Chondrocyte (in vitro differentiated cells): ENCODE measurements at regions not wholly inside any gene's neighbourhood (a gene's known extent, or its start where the extent isn't known, plus 50 kb on each side); places are given as distances from the start of the nearest gene placed in this dataset.

ENCODE experiments used
- DNase-seq: peaks from one replicate; pipeline ENCODE4 v3.0.0; 2021; ENCODE audit warnings: mixed read lengths, low spot score
- H3K27ac Mint-ChIP-seq: one replicate; pipeline ENCODE4 v1.8.0; 2021; ENCODE audit warnings: mild to moderate bottlenecking, moderate library complexity, mixed read lengths; ENCODE audit not compliant: unreplicated experiment
- H3K27me3 Mint-ChIP-seq: 2 replicates; pipeline ENCODE4 v1.8.0; 2021; ENCODE audit warnings: low read depth, mixed read lengths
- H3K36me3 Mint-ChIP-seq: 2 replicates; pipeline ENCODE4 v1.8.0; 2021; ENCODE audit warnings: low read depth, mixed read lengths
- H3K4me1 Mint-ChIP-seq: 2 replicates; pipeline ENCODE4 v1.8.0; 2021; ENCODE audit warnings: low read depth, mild to moderate bottlenecking, mixed read lengths
- H3K4me3 Mint-ChIP-seq: one replicate; pipeline ENCODE4 v1.8.0; 2021; ENCODE audit warnings: mild to moderate bottlenecking, moderate library complexity, mixed read lengths; ENCODE audit not compliant: unreplicated experiment
- H3K9me3 Mint-ChIP-seq: 2 replicates; pipeline ENCODE4 v1.8.0; 2021; ENCODE audit warnings: low read depth, mixed read lengths
- TF ChIP-seq, protein P1 (sequence below): fragments of 200-600 bp; sonication (generic); IDR thresholded peaks from 2 replicates; pipeline ENCODE4 v1.5.0; 2021; ENCODE audit warnings: antibody characterized with exemption, mild to moderate bottlenecking, moderate library complexity

DNA sequence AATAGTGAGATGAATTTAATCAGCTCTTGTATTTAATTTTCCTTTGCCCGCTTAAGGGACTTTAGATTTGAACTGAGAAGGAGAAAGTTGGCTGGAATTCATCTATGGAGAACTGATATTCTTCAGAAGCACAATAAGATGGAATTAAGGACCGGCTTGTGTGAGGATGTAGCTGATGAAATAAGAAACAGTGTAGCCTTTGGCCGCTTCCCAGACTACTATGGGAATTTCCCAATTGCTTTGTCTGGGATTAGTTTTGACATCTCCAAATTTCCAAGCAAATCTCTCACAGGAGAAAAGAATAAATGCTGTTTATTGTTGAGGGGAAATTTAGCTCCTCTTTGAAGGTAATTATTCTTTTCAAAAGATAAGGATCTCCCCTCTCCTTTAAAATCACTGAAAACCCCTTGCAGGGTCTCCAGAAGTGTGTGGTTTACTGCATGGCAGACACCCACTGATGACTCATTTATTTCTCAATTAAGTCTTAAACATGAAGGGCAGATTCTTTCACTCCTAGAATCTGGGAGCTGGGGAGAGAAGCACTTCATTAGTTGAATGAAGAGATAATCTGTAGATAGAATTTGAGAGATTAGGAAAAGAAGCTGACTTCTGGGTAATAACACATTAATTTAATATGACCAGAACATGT, 606.5 kb upstream of the ADAMTS16 start:
- TF ChIP-seq, protein P1, sequence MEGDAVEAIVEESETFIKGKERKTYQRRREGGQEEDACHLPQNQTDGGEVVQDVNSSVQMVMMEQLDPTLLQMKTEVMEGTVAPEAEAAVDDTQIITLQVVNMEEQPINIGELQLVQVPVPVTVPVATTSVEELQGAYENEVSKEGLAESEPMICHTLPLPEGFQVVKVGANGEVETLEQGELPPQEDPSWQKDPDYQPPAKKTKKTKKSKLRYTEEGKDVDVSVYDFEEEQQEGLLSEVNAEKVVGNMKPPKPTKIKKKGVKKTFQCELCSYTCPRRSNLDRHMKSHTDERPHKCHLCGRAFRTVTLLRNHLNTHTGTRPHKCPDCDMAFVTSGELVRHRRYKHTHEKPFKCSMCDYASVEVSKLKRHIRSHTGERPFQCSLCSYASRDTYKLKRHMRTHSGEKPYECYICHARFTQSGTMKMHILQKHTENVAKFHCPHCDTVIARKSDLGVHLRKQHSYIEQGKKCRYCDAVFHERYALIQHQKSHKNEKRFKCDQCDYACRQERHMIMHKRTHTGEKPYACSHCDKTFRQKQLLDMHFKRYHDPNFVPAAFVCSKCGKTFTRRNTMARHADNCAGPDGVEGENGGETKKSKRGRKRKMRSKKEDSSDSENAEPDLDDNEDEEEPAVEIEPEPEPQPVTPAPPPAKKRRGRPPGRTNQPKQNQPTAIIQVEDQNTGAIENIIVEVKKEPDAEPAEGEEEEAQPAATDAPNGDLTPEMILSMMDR, result no peak
- Mint-ChIP-seq H3K4me3 (no peak overlapping the region), H3K27me3 (no peaks in the 10 kb centered on the region), H3K9me3 (peaks cover 3% of the 10 kb centered on the region), H3K27ac (no peak overlapping the region), H3K4me1 (peaks cover 5% of the 10 kb centered on the region), H3K36me3 (no peaks in the 10 kb centered on the region)
- no peak for DNase-seq

DNA sequence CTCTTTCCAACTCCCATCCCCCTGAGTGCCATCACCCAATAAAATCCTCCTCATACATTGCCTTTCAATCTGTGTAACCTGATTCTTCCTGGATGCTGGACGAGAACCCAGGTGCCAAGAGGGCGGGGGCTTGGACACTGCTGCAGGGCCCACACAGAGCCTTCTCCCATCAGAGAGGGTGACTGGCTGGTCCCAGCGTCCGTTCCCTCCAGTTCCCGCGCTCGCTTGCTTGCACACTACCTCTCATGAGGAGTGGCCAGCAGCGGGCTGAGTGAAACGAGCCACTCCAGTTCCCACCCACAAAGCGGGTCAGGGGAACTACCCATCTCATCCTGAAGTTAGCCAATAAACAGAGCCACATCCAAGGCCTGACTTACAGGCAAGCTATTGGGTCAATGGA, 602.6 kb upstream of the ADAMTS16 start:
- H3K9me3 Mint-ChIP-seq, result peaks cover 3% of the 10 kb centered on the region
- no peak for DNase-seq
- H3K27me3 Mint-ChIP-seq, result peaks cover 2% of the 10 kb centered on the region
- TF ChIP-seq, protein P1, result no peak
- H3K4me3 Mint-ChIP-seq, result no peak overlapping the region
- H3K4me1 Mint-ChIP-seq, result peaks cover 11% of the 10 kb centered on the region
- H3K36me3 Mint-ChIP-seq, result no peaks in the 10 kb centered on the region
- H3K27ac Mint-ChIP-seq, result no peak overlapping the region

DNA sequence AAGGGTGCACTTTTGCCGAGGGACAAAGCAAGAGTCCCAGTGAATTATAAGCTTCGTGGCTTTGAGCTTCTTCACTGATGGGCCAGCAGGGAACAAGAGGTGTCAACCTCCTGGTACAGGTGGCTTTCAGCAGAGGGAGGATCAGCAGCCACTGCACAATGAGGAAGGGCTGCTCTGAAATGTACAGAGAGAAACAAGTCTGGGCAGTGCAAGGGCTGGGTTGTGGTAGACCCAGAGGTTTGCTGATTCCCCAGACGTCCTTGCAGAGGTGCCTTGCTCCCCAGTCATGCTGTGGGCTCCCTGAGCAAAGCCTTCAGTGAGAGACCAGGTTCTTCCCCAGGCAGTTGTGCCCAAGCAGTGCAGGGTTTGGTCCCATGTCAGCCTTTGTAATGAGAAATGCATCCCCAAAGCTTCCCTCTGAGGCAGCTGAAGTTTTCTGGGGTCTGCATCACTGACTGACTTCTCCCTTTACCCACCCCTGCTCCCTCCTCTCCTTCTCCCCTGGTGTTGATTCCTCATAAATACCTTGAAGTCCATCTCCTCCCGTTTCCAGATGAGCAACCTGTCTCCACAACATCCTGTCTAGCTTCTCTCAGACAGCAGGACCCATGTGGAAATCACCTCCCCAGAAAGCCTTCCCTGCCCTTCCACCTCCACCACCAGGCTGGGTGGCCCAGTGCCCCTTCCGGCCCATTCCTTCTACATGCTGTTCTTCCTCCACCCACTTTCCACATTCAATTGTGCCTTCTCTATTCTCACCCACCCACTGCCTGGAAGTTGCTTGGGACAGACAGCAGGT, 599.6 kb upstream of the ADAMTS16 start:
- peaks cover 3% of the 10 kb centered on the region for H3K9me3 Mint-ChIP-seq
- no peak overlapping the region for H3K27ac Mint-ChIP-seq
- no peak for DNase-seq
- H3K27me3 Mint-ChIP-seq, result peaks cover 9% of the 10 kb centered on the region
- H3K4me1 Mint-ChIP-seq, result peaks cover 6% of the 10 kb centered on the region
- H3K4me3 Mint-ChIP-seq, result no peak overlapping the region
- TF ChIP-seq, protein P1, result no peak
- H3K36me3 Mint-ChIP-seq, result no peaks in the 10 kb centered on the region

DNA sequence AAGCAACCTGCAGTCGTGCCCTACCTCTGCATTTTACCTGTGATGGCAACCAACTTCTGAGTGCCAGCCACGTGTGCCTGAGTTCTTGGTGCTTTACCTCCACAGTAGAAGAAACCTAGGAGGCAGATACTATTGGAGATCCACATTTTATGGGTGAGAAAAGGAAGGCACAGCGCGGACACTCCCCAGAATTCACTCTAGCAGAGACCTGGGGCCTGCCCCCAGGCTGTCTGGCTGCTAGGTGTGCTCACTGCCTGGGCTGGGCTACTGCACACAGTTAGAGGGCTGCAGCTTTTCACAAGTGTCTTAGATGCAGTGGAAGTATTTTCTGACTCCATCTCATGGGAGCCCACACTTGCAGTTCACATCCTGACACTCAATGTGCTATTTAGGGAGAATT, 598.8 kb upstream of the ADAMTS16 start:
- Mint-ChIP-seq H3K9me3 (no peaks in the 10 kb centered on the region), H3K27me3 (peaks cover 9% of the 10 kb centered on the region), H3K4me1 (peaks cover 6% of the 10 kb centered on the region), H3K4me3 (no peak overlapping the region), H3K36me3 (no peaks in the 10 kb centered on the region), H3K27ac (no peak overlapping the region)
- TF ChIP-seq, protein P1, result no peak
- DNase-seq, result no peak

DNA sequence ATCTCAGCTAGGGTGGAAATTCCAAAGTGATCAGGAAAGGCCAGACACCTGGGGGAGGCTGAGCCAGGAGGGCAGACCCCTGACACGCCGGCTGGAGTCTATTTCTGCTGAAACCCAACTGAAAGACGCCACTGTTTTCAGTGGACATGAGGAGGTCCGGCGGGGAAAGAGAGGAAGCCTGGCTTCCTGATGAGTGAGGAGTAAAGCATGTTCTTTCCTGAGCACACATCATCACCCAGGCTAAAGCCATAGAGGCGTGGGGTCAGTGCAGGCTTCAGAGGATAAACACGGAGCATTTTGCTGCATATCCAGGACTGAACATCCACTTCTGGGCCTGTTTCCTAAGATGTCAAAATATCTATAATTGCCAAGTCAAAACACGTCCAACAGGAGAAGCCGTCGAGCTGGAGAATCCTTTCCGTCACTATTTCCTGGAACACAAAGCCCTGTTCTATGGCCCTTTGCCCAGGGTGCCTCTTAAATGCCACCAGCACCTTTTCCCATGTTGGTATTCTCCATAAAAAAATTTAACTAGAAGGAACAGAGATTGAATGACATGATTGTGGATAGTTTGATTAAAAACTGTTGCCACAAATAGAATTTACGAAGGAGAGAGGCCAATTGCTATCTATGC, 597.9 kb upstream of the ADAMTS16 start:
- Mint-ChIP-seq H3K27ac (no peak overlapping the region), H3K27me3 (peaks cover 9% of the 10 kb centered on the region), H3K9me3 (no peaks in the 10 kb centered on the region), H3K4me1 (peaks cover 6% of the 10 kb centered on the region), H3K4me3 (no peak overlapping the region), H3K36me3 (no peaks in the 10 kb centered on the region)
- TF ChIP-seq, protein P1, result no peak
- DNase-seq, result no peak
